VCaP (cell line): ENCODE measurements at regions not wholly inside any gene's neighbourhood (a gene's known extent, or its start where the extent isn't known, plus 50 kb on each side); places are given as distances from the start of the nearest gene placed in this dataset.

Experiments used
- H3K27ac ChIP-seq: fragments of 450-650 bp; 2 replicates; pipeline ENCODE4 v1.5.1; 2017
- CTCF ChIP-seq: fragments of 450-650 bp; conservative IDR thresholded peaks from 2 replicates; pipeline ENCODE4 v1.5.1; 2017; ENCODE audit warnings: mild to moderate bottlenecking, moderate library complexity

- no peak overlapping the region for H3K27ac ChIP-seq
- no peak for TF ChIP-seq CTCF
These were observed 251.7 kb upstream of the PITRM1 start for GRCh38 chr10:3424111-3424851.

GRCh38 chr10:3423384-3423783, 250.8 kb upstream of the PITRM1 start:
- no peak for TF ChIP-seq CTCF
- H3K27ac ChIP-seq = no peak overlapping the region

GRCh38 chr10:3422282-3422681, 249.7 kb upstream of the PITRM1 start:
- no peak for TF ChIP-seq CTCF
- no peak overlapping the region for H3K27ac ChIP-seq

GRCh38 chr10:3421537-3422257, 249.1 kb upstream of the PITRM1 start:
- no peak overlapping the region for H3K27ac ChIP-seq
- TF ChIP-seq CTCF = no peak

GRCh38 chr10:3420527-3421469, 248.2 kb upstream of the PITRM1 start:
- TF ChIP-seq CTCF = no peak
- no peak overlapping the region for H3K27ac ChIP-seq

- H3K27ac ChIP-seq = no peak overlapping the region
- TF ChIP-seq CTCF = no peak
These were observed 247.3 kb upstream of the PITRM1 start for GRCh38 chr10:3419719-3420495.
